ENCODE measurements at regions not wholly inside any gene's neighbourhood (a gene's known extent, or its start where the extent isn't known, plus 50 kb on each side); places are given as distances from the start of the nearest gene placed in this dataset.

- no peak overlapping the region for H3K27ac Mint-ChIP-seq
- H3K9me3 Mint-ChIP-seq, result no peaks in the 10 kb centered on the region
- DNase-seq (ENCODE audit: extremely low spot score, unreplicated experiment), result no peak
- H3K4me3 Mint-ChIP-seq, result no peak overlapping the region
- H3K4me1 Mint-ChIP-seq (ENCODE audit: unreplicated experiment), result no peaks in the 10 kb centered on the region
- no peaks in the 10 kb centered on the region for H3K36me3 Mint-ChIP-seq
- peaks cover 15% of the 10 kb centered on the region for H3K27me3 Mint-ChIP-seq
- TF ChIP-seq, protein P1, sequence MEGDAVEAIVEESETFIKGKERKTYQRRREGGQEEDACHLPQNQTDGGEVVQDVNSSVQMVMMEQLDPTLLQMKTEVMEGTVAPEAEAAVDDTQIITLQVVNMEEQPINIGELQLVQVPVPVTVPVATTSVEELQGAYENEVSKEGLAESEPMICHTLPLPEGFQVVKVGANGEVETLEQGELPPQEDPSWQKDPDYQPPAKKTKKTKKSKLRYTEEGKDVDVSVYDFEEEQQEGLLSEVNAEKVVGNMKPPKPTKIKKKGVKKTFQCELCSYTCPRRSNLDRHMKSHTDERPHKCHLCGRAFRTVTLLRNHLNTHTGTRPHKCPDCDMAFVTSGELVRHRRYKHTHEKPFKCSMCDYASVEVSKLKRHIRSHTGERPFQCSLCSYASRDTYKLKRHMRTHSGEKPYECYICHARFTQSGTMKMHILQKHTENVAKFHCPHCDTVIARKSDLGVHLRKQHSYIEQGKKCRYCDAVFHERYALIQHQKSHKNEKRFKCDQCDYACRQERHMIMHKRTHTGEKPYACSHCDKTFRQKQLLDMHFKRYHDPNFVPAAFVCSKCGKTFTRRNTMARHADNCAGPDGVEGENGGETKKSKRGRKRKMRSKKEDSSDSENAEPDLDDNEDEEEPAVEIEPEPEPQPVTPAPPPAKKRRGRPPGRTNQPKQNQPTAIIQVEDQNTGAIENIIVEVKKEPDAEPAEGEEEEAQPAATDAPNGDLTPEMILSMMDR (conservative IDR thresholded peaks at IDR 0.05), result no peak
Measured at GRCh38 chr11:15630896-15631295, 516.2 kb downstream of the INSC start.

- no peaks in the 10 kb centered on the region for H3K4me1 Mint-ChIP-seq (ENCODE audit: unreplicated experiment)
- no peak overlapping the region for H3K27ac Mint-ChIP-seq
- DNase-seq (ENCODE audit: extremely low spot score, unreplicated experiment), result no peak
- H3K4me3 Mint-ChIP-seq, result no peak overlapping the region
- H3K36me3 Mint-ChIP-seq, result no peaks in the 10 kb centered on the region
- no peaks in the 10 kb centered on the region for H3K9me3 Mint-ChIP-seq
- peaks cover 4% of the 10 kb centered on the region for H3K27me3 Mint-ChIP-seq
- TF ChIP-seq, protein P1 (conservative IDR thresholded peaks at IDR 0.05), result no peak
Measured at GRCh38 chr11:15635521-15635920, 520.8 kb downstream of the INSC start.

DNA sequence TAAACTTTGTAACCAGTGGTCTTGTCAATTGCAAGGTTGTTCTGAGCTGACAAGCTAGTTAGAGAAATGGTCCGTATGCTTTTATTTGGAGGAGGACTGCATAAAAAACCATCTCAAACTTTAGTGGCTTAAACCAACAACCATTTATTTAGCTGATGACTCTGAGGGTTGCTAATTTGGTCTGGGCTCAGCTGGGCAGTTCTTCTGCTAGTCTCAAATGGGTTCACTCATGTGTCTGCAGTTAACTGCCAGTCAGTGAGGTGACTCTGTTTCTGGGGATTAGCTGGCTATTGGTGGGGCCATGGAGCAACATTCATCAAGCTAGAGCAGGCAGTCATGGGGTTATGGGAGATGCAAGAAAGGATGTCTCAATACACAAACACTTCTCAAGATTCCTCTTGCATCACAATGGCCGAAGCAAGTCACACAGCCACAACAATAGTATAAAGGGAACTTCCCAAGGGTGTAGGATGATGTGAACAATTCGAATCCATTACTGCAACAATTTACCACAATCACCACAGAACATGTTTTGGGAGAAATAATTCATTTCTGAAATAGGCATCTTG, 521.9 kb downstream of the INSC start:
- H3K4me3 Mint-ChIP-seq, result no peak overlapping the region
- H3K36me3 Mint-ChIP-seq, result no peaks in the 10 kb centered on the region
- no peak for DNase-seq (ENCODE audit: extremely low spot score, unreplicated experiment)
- H3K27ac Mint-ChIP-seq, result no peak overlapping the region
- peaks cover 4% of the 10 kb centered on the region for H3K27me3 Mint-ChIP-seq
- TF ChIP-seq, protein P1 (conservative IDR thresholded peaks at IDR 0.05), result no peak
- no peaks in the 10 kb centered on the region for H3K9me3 Mint-ChIP-seq
- peaks cover 5% of the 10 kb centered on the region for H3K4me1 Mint-ChIP-seq (ENCODE audit: unreplicated experiment)

- Mint-ChIP-seq H3K9me3 (no peaks in the 10 kb centered on the region), H3K4me1 (ENCODE audit: unreplicated experiment) (peaks cover 6% of the 10 kb centered on the region), H3K4me3 (no peak overlapping the region)
Measured at GRCh38 chr11:15638386-15638787, 523.7 kb downstream of the INSC start.

GRCh38 chr11:15640318-15640717, 525.6 kb downstream of the INSC start:
- H3K27me3 Mint-ChIP-seq, result peaks cover 9% of the 10 kb centered on the region
- peaks cover 13% of the 10 kb centered on the region for H3K4me1 Mint-ChIP-seq (ENCODE audit: unreplicated experiment)
- no peaks in the 10 kb centered on the region for H3K9me3 Mint-ChIP-seq
- H3K4me3 Mint-ChIP-seq, result no peak overlapping the region
- DNase-seq (ENCODE audit: extremely low spot score, unreplicated experiment), result no peak
- no peaks in the 10 kb centered on the region for H3K36me3 Mint-ChIP-seq
- TF ChIP-seq, protein P1 (conservative IDR thresholded peaks at IDR 0.05), result no peak
- no peak overlapping the region for H3K27ac Mint-ChIP-seq

More at GRCh38 chr11:15638386-15638787, 523.7 kb downstream of the INSC start:
- H3K27me3 Mint-ChIP-seq, result peaks cover 3% of the 10 kb centered on the region
- no peak overlapping the region for H3K27ac Mint-ChIP-seq
- TF ChIP-seq, protein P1 (conservative IDR thresholded peaks at IDR 0.05), result no peak
- DNase-seq (ENCODE audit: extremely low spot score, unreplicated experiment), result no peak
- H3K36me3 Mint-ChIP-seq, result no peaks in the 10 kb centered on the region

Data from type B pancreatic cell (in vitro differentiated cells).